Stimulated activated CD8-positive, alpha-beta memory T cell treated with anti-CD3 and anti-CD28 coated beads, Interleukin-15, amount 100 ng/mL, for 48 hours (primary cell): ENCODE measurements at regions not wholly inside any gene's neighbourhood (a gene's known extent, or its start where the extent isn't known, plus 50 kb on each side); places are given as distances from the start of the nearest gene placed in this dataset.
"Not testable (repeated sequence)": the region's sequence is repeated elsewhere in the genome, so short reads cannot be mapped to it uniquely, and the experiment has no call there.

Source experiments
- DNase-seq, 2 donors: peaks; one replicate each; pipeline ENCODE4 v3.0.0-alpha.2; 2020; ENCODE audit warnings: low read depth in 2 of 2

- peak; percentile 75 to 78 for DNase-seq
Observed at GRCh38 chr9:41273549-41274267, 84.6 kb upstream of the ZNG1F start.

GRCh38 chr9:41272879-41273548 is 83.9 kb upstream of the ZNG1F start:
- peak; percentile 16 to 21 for DNase-seq

- DNase-seq: not testable (repeated sequence)
Observed at GRCh38 chr9:41270992-41271391, 81.9 kb upstream of the ZNG1F start.

GRCh38 chr9:41269471-41269870 is 80.4 kb upstream of the ZNG1F start:
- DNase-seq: not testable (repeated sequence)

- not testable (repeated sequence) for DNase-seq
Observed at GRCh38 chr9:41269054-41269453, 79.9 kb upstream of the ZNG1F start.

- DNase-seq: not testable (repeated sequence)
Observed at GRCh38 chr9:41266602-41267001, 77.5 kb upstream of the ZNG1F start.

- DNase-seq: not testable (repeated sequence)
Observed at GRCh38 chr9:41266000-41266399, 76.9 kb upstream of the ZNG1F start.

- not testable (repeated sequence) for DNase-seq
Observed at GRCh38 chr9:41251973-41252372, 62.9 kb upstream of the ZNG1F start.

GRCh38 chr9:41251101-41251500 is 62.0 kb upstream of the ZNG1F start:
- DNase-seq: not testable (repeated sequence)

- not testable (repeated sequence) for DNase-seq
Observed at GRCh38 chr9:41246702-41247101, 57.6 kb upstream of the ZNG1F start.
